IMR-90 (cell line): ENCODE measurements at regions not wholly inside any gene's neighbourhood (a gene's known extent, or its start where the extent isn't known, plus 50 kb on each side); places are given as distances from the start of the nearest gene placed in this dataset.

Source experiments
- ATAC-seq: fragments of 200-7000 bp; cut with Tn5 transposase; 2 replicates; pipeline ENCODE4 v1.9.1; 2020; ENCODE audit warnings: low read depth, mild to moderate bottlenecking, moderate library complexity
- BruUV-seq: library from RNA; stranded (reverse); fragments of 400-500 nt; replicated peaks from 2 replicates; lab custom pipeline; 2021; lab: Mats Ljungman, UMichigan
- CTCF ChIA-PET: fragments of 300-600 bp; formaldehyde crosslinking; extraction: SDS; loops from one replicate; lab custom pipeline; 2021; ENCODE audit warnings: antibody characterized with exemption; lab: Yijun Ruan, JAX
- POLR2A ChIA-PET: fragments of 300-600 bp; sonication (Branson Sonifier 250); formaldehyde crosslinking; loops from one replicate; lab custom pipeline; 2022; ENCODE audit warnings: antibody characterized with exemption; ENCODE audit not compliant: unreplicated experiment; lab: Charles Lee
- DNase-seq: peaks from one replicate; pipeline ENCODE4 v3.0.0; 2013
- H2AFZ ChIP-seq: replicated peaks from 2 replicates; pipeline ENCODE3; 2013; ENCODE audit warnings: low read length, mild to moderate bottlenecking; ENCODE audit not compliant: poor library complexity
- H2AK5ac ChIP-seq: 2 replicates; pipeline ENCODE4 v1.6.1; 2013; ENCODE audit warnings: low read depth, low read length, inconsistent platforms
- H2AK9ac ChIP-seq: replicated peaks from 2 replicates; pipeline ENCODE3; 2013; ENCODE audit warnings: mild to moderate bottlenecking, low read depth, low read length, moderate library complexity; ENCODE audit not compliant: poor library complexity
- H2BK120ac ChIP-seq: 2 replicates; pipeline ENCODE4 v1.6.1; 2013; ENCODE audit warnings: low read depth, low read length, inconsistent platforms
- H2BK15ac ChIP-seq: 3 replicates; pipeline ENCODE4 v1.6.1; 2013; ENCODE audit warnings: low read depth, low read length, inconsistent platforms
- H2BK20ac ChIP-seq: 2 replicates; pipeline ENCODE4 v1.6.1; 2013; ENCODE audit warnings: low read depth, mild to moderate bottlenecking, inconsistent platforms, low read length, moderate library complexity
- H2BK5ac ChIP-seq: 2 replicates; pipeline ENCODE4 v1.6.1; 2013; ENCODE audit warnings: mild to moderate bottlenecking, low read depth, low read length, inconsistent platforms; ENCODE audit not compliant: poor library complexity, severe bottlenecking
- H3K14ac ChIP-seq: replicated peaks from 2 replicates; pipeline ENCODE4 v1.6.1; 2013; ENCODE audit warnings: low read depth, low read length, inconsistent platforms
- H3K18ac ChIP-seq: 2 replicates; pipeline ENCODE4 v1.6.1; 2013; ENCODE audit warnings: low read depth, low read length, control low read depth
- H3K23ac ChIP-seq: 2 replicates; pipeline ENCODE4 v1.6.1; 2013; ENCODE audit warnings: low read depth, low read length, inconsistent platforms
- H3K27ac ChIP-seq: 2 replicates; pipeline ENCODE4 v1.5.1; 2013; ENCODE audit warnings: mild to moderate bottlenecking, control low read depth, low read length; ENCODE audit not compliant: insufficient read depth
- H3K27me3 ChIP-seq: 2 replicates; pipeline ENCODE4 v1.6.1; 2013; ENCODE audit warnings: low read length; ENCODE audit not compliant: control insufficient read depth, insufficient read depth
- H3K36me3 ChIP-seq: 2 replicates; pipeline ENCODE4 v1.6.1; 2013; ENCODE audit warnings: low read length, mixed read lengths; ENCODE audit not compliant: control insufficient read depth, insufficient read depth
- H3K4ac ChIP-seq: 2 replicates; pipeline ENCODE4 v1.6.1; 2013; ENCODE audit warnings: low read depth, low read length, inconsistent platforms
- H3K4me1 ChIP-seq: 2 replicates; pipeline ENCODE4 v1.6.1; 2013; ENCODE audit warnings: low read length, mixed read lengths; ENCODE audit not compliant: control insufficient read depth, insufficient read depth
- H3K4me2 ChIP-seq: 2 replicates; pipeline ENCODE4 v1.6.1; 2013; ENCODE audit warnings: low read depth, mild to moderate bottlenecking, control low read depth, low read length, moderate library complexity
- H3K4me3 ChIP-seq: 2 replicates; pipeline ENCODE4 v1.5.1; 2013; ENCODE audit warnings: low read depth, mild to moderate bottlenecking, control low read depth, low read length, moderate library complexity; ENCODE audit not compliant: insufficient read depth
- H3K56ac ChIP-seq: 2 replicates; pipeline ENCODE4 v1.6.1; 2013; ENCODE audit warnings: low read length, inconsistent platforms; ENCODE audit not compliant: insufficient read depth; ENCODE audit errors: extremely low read depth
- H3K79me1 ChIP-seq, 2 experiments: 2 replicates each; pipeline ENCODE4 v1.6.1; 2013; ENCODE audit warnings: low read length in 2 of 2, inconsistent platforms in 1 of 2, low read depth in 1 of 2
- H3K9ac ChIP-seq: 2 replicates; pipeline ENCODE4 v1.6.1; 2013; ENCODE audit warnings: low read depth, low read length, control low read depth
- H3K9me1 ChIP-seq: 2 replicates; pipeline ENCODE4 v1.6.1; 2013; ENCODE audit warnings: low read length, inconsistent platforms; ENCODE audit not compliant: insufficient read depth
- H3K9me3 ChIP-seq: 2 replicates; pipeline ENCODE4 v1.6.1; 2013; ENCODE audit warnings: low read length; ENCODE audit not compliant: control insufficient read depth, insufficient read depth
- H4K20me1 ChIP-seq: 2 replicates; pipeline ENCODE4 v1.6.1; 2013; ENCODE audit warnings: low read length, inconsistent platforms; ENCODE audit not compliant: insufficient read depth
- H4K5ac ChIP-seq: 2 replicates; pipeline ENCODE4 v1.6.1; 2013; ENCODE audit warnings: mild to moderate bottlenecking, low read depth, low read length, control low read depth
- H4K8ac ChIP-seq, 2 experiments: 2 replicates each; pipeline ENCODE4 v1.6.1; 2013; ENCODE audit warnings: low read depth in 2 of 2, low read length in 2 of 2, control low read depth in 1 of 2, inconsistent platforms in 1 of 2
- H4K91ac ChIP-seq: 2 replicates; pipeline ENCODE4 v1.6.1; 2013; ENCODE audit warnings: low read depth, low read length, inconsistent platforms; ENCODE audit not compliant: insufficient read depth
- MAFK ChIP-seq: IDR thresholded peaks from 2 replicates; pipeline ENCODE4 v1.6.1; 2012; ENCODE audit warnings: low read depth, low read length, improper control_type of control experiment
- WGBS, 2 experiments: methylation state at CpG; one replicate each; pipeline versions ENCODE4 v1.1.5 to v1.1.7; 2013; ENCODE audit warnings: missing lambda C conversion rate in 2 of 2; ENCODE audit not compliant: insufficient read length in 1 of 2; ENCODE audit errors: extremely low coverage in 2 of 2; 5-methylcytosine and 5-hydroxymethylcytosine counted together
- dilution Hi-C: fragments of 300-500 bp; cut with HindIII; formaldehyde crosslinking; loops from one replicate; pipeline ENCODE4 v1.14.3; 2018; ENCODE audit warnings: low sequenced_read_pairs; ENCODE audit not compliant: unreplicated experiment
- in situ Hi-C: fragments of 300-500 bp; cut with MboI; formaldehyde crosslinking; loops from 3 replicates; pipeline ENCODE4 v1.14.3; 2019; ENCODE audit warnings: low sequenced_read_pairs, inconsistent platforms, mixed read lengths
- intact Hi-C: fragments of 100-400 bp; cut with micrococcal nuclease; formaldehyde crosslinking; loops from 2 replicates; pipeline ENCODE4 v1.10.0; 2022

- no peak overlapping the region for H2BK15ac ChIP-seq
- H2AK5ac ChIP-seq: no peak overlapping the region
- no peak overlapping the region for H3K23ac ChIP-seq
- H4K5ac ChIP-seq: no peak overlapping the region
- H4K8ac ChIP-seq: no peak overlapping the region
- no peak overlapping the region for H2BK120ac ChIP-seq
- no peak overlapping the region for H3K56ac ChIP-seq
- no peak for TF ChIP-seq MAFK
- no peak overlapping the region for H3K4me2 ChIP-seq
- H3K4ac ChIP-seq: no peak overlapping the region
- CTCF ChIA-PET: no interaction called here
- H4K20me1 ChIP-seq: no peaks in the 10 kb centered on the region
- no peaks in the 10 kb centered on the region for H3K79me1 ChIP-seq
- WGBS, 2 experiments: no CpG with 5 or more reads among the region's 2 CpGs
- POLR2A ChIA-PET: no interaction called here
- no TSS peak for BruUV-seq
- 0 out of 2 replicates have a peak, but pooled peaks cover 2% of the 10 kb centered on the region for H3K9me3 ChIP-seq
- H3K9ac ChIP-seq: no peak overlapping the region
- no peak overlapping the region for H3K18ac ChIP-seq
- H3K14ac ChIP-seq: no peak overlapping the region
- DNase-seq (no peak), ATAC-seq (no peak)
- H4K91ac ChIP-seq: no peak overlapping the region
- no peak overlapping the region for H2AK9ac ChIP-seq
- no peaks in the 10 kb centered on the region for H3K4me1 ChIP-seq
- dilution Hi-C loops: no loop called here
- in situ Hi-C loops: no loop called here
- intact Hi-C loops: no loop called here
- no peak overlapping the region for H2BK20ac ChIP-seq
- no peak overlapping the region for H2AFZ ChIP-seq
- H3K36me3 ChIP-seq: no peaks in the 10 kb centered on the region
- H3K27me3 ChIP-seq: no peaks in the 10 kb centered on the region
- no peak overlapping the region for H2BK5ac ChIP-seq
- H3K9me1 ChIP-seq: no peaks in the 10 kb centered on the region
- H3K4me3 ChIP-seq: no peak overlapping the region
- no peak overlapping the region for H3K27ac ChIP-seq
Observed at GRCh38 chr1:14323568-14324247, 274.8 kb upstream of the KAZN start.
